Inflammatory macrophage treated with lipopolysaccharide for 1 hour (primary cell): ENCODE measurements at regions not wholly inside any gene's neighbourhood (a gene's known extent, or its start where the extent isn't known, plus 50 kb on each side); places are given as distances from the start of the nearest gene placed in this dataset.
"Not testable (repeated sequence)": the region's sequence is repeated elsewhere in the genome, so short reads cannot be mapped to it uniquely, and the experiment has no call there.

Experiments
- DNase-seq, 2 donors: peaks; one replicate each; pipeline ENCODE4 v3.0.0-alpha.2; 2020 to 2022

DNA sequence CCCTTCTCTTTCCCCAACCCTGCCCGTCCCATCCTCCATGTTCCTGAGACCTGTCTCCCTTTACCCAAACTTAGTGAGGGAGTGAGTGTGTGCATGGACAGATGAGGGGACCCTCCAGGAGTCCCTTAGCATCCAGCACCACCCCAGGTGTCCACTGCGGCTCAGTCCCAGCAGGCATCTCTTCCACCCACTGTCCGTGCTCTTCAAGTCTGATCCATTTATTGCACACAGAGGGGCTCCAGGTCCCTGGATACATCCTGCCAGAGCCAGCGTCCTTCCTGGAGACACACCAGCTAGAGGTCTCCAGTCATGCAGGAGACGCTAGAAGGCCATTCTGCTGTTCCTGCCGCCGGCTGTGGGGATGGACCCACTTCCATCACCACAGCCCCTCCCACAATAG, 239.2 kb downstream of the ADGRD1 start:
- no peak for DNase-seq

DNA sequence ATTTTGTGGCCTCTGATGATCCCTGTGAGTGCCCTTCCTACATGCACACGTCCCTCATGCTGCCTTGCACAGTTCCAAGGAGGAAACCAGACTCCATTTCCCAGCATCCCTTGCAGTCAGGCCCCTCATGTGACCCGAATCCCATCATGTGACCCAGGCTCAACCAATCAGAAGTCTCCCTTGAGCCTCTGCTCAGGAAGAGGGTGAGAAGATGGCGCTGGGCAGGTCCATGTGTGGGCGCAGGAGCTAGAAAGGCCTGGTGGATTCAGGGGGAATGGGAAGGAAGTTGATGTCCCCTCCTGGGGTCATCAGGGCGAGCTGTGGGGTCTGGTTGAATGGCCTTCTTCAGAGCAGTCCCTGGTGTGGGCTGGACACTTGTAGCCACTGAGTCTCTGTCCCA, 240.5 kb downstream of the ADGRD1 start:
- DNase-seq, result no peak

DNA sequence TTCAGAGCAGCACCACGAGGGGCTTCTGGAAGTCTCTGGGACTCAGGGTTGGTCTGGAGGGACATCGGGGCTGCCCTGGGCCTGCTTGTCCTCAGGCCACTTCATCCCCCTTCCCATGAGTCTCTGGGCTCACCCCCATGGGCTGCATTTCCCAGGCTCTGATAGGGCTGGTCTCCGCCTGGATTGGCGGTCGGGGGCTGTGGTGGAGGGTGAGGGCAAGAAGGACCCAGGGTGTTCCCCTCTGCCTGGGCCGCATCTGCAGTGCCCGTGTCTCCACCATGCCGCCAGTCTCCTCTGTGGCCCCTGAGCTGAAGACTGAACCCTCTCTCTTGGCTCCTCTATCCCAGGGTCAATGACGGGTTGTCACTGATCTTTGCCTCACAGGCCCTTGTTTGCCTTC, 242.1 kb downstream of the ADGRD1 start:
- no peak for DNase-seq

DNA sequence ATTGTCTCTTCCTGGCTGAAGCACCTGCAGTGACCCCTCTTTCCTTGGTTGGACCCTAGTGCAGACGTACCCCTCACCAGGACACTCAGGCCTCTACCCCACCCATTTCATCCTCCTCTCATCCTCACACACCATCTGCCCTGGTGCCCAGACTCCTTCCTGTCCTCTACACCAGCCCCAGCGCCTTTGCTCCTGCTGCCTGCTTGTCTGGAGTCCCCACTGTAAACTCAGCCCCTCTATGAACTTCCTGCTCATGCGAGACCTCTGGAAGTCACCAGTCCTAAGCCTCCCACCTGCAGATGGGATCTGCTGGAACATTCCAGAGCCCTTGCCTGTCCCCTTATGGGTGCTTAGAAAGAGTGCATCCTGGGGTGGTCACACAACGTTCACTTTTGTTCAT, 242.5 kb downstream of the ADGRD1 start:
- no peak for DNase-seq

DNA sequence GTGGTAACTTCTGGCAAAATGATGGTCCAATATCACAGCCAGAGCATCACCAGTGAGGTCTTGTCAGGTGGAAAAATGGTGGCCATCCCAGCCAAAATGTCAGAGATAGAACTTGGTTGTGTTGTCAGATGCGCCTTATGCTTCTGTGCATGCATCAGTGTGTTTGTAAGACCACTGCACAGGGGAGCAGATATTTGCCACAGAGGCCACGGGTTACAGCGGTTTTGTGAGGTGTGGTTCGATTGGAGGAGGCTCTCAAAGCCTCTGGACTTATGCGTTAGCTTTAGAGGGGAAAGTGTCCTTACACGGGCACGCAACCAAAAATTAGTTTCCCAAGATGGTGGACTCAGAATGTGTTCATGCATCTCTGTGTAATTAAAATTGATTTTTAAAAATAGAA, 243.8 kb downstream of the ADGRD1 start:
- no peak for DNase-seq

DNA sequence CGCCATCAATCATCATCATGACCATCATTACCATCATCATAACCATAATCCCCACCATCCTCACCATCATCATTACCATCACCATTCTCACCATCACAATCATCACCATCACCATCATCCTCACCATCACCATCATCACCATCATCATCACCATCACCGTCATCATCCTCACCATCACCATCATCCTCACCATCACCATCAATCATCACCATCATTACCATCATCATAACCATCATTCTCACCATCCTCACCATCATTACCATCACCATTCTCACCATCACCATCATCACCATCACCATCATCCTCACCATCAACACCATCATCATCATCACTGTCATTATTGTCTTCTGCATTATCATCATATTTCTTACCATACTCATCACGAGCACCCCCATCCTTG, 245.5 kb downstream of the ADGRD1 start:
- DNase-seq, result no peak

DNA sequence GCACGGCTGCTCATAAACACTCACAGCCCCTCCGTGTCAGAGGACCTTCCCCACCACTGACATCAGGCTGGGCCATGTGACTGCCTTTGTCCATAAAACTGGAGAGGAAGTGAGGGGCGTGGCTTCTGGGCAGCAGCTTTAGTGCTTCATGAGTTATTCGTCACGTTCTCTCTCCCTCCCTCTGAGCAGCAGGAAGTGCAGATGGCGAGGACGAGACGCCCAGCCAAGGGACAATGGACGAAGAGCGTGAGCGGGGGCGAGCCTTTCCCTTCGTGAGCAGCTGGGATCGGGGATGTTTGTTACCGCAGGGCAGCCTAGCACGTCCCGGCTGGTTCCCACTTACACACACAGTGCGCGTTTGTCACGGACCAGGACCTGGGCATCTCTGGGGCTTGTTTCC, 248.2 kb downstream of the ADGRD1 start:
- not testable (repeated sequence) for DNase-seq

DNA sequence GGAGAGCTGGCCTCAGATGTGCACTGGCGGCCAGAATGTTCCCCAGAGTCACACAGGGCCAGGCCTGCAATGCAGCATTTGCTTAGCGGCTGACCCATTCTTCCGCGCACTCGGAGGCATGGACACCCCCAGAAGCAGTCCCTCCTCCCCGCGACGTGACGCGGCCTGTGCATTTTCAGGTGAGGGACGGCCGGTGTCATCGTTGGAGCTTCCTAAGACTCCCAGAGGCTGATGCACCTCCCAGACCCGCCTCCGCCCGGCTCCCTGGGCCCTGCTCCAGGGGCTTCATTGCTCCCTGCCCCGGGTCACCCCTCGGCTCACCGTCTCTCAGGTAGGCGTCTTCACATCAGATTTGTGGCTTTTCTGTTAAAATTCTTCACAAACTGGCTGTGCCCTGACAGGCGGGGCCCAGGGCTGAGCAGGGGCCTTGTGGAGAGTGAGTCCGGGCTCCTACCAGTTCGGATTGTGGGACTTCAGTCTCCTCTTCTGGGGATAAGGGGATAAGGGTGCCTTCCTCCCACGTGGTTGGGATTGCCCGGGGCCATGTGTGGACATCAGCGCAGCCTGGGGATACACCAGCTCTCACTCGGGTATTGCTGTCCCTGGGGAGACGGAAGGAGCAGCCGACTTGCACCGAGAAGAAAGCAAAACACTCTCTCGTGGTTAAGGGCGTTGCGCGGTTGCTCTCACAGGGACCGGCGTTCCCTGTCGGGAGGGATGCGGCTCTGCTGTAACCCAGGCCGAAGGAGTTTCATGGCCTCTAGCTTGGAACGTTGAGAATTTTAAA, 249.1 kb downstream of the ADGRD1 start:
- no peak for DNase-seq

DNA sequence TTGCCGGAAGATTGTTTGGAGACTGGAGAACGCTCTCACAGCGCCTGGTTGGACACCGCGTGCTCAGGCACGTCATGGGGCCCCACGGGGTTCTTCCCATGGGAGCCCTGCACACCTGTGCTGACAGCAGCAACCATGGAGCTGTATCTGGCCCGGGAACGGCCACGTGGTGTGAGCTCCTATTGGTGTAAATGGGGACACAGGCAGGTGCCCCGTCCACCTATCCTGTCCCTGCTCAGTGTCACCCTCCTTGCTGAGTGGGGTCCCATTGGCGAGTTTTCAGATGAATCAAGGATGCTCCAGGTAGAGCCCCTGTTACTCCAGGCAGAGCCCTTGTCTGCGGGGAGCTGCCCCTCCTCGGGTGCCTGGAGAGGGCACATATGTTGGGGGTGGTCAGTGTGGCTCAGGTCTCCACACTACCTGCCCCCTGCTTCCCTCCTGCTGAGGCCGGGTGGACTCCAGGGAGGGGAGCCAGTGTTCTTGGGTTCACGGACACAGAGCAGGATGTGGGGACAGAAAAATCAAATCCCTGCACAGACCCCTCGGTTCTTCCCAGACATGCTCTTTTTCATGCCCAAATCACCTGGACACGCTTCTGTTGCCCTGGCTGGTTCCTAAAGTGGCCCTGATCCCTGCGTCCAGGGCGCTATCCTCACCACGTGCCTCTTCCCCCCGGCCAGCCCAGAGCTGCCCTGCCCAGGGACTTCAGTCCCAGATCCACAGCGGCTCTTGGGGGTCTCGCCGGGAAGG, 250.1 kb downstream of the ADGRD1 start:
- no peak for DNase-seq

DNA sequence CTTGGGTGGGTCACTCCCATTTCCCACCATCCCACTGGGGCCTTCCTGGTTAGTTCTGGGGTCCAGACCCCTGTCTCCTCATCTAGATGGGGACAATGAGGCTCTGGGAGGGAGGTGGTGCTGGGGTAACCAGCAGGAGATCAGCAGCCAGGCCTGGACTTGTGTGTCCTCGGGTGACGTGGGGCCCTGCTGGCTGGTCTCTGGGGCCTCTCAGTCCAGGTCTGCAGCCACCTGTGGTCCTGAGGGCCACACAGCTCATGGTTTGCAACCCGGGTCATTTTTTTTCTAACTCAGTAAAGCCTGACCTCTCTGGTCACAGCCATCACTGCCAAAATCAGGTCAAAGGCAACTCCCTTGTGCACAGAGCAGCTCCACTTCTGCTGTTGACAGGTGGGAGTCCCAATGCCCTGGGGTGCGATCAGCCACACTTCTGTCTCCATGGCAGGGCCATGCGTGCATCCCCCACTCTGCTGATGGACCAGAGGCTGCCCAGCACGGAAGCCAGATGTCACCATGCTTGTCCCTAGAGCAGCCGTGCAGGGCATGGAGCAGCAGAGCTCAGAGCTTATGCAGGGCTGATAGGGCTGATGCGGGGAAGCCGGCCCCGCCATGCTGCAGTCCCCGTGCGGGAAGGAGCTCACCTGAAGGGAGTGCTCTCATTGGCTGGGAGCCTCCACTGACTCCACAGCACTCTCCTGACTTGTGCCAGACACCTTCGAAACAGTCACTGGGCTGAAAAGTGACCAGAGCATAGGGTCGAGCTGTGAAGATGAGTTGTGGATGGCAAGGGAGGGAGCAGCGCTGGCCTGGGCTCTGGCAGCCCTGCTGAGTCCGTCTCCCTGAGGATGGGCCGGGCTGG, 250.9 kb downstream of the ADGRD1 start:
- DNase-seq, result no peak

DNA sequence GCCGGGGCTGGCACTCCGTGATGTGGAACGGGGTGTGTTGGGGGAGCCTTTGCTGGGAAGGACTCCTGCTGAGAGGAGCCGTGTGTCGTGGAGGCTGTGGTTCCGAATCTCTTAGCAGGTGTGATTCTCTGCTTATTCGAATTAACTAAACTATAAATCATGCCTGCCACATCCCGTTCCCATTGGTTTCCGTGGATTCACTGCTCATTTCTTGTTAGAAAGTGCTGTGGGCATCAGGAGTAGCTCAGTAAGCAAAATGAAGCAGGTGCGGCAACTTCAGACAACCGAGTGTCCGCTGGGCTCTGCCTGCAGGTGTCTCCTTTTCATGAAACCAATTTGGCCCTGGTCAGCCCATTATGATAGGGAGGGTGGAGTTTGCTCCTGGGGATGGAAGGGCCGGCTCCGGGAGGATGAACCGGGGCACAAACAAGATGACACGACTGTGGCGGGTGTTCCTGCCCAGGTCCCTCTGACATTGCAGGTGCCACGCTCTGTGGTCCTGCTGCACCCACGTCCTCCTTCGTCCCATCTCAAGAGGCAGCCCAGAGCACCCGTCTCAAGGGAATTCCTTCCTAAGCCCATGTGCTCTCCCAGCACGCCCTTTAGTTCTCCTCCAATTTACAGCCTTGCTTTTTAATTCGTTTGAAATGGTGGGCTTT, 251.7 kb downstream of the ADGRD1 start:
- not testable (repeated sequence) for DNase-seq

DNA sequence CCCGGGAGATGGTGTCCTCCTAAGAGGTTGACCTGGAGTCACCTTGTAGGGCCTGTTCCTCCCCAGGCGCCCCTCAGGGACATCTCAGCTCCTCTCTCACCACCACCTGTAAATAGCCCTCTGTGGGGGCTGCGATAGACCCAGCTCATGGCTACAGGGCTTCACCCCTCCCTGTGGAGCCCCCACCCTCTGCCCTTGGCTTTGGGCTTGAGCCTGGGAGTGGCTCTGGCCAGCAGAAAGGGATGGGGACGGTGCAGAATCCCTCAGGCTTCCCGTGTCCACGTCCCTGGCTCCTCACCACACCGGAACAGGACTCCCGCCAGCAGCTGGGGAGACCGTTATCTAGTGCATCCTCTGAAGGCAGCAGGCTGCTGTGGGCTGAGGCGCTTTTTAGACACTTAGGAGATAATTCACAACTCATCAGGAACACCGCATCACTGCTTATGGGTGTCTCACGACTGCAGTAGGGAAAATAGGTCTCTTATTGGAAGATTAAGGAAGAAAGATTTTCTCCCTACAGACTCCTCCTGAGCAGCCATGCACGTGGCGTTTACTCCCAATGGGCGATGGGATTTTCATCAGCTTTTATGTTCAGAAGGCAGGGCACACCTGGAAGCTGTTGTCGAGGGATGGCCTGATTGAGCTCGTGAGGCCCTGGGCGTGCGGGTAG, 253.1 kb downstream of the ADGRD1 start:
- not testable (repeated sequence) for DNase-seq

DNA sequence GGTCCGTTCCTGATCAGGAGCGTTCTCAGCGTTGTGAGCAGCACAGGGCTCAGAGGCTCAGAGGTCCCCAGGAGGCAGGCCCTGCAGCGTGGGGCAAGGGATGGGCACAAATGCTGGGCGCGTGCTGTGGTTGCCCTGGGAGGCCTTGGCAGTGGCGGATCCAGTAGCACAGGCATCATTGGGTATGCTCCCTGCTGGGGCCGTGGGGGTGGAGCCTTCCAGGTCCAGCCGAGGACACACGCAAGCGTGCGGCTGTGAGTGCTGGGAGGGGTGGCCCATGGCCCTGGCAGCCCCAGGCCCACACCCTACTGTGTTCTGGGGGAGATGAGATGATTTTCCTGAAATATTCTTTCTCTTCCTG, 253.6 kb downstream of the ADGRD1 start:
- DNase-seq, result not testable (repeated sequence)

DNA sequence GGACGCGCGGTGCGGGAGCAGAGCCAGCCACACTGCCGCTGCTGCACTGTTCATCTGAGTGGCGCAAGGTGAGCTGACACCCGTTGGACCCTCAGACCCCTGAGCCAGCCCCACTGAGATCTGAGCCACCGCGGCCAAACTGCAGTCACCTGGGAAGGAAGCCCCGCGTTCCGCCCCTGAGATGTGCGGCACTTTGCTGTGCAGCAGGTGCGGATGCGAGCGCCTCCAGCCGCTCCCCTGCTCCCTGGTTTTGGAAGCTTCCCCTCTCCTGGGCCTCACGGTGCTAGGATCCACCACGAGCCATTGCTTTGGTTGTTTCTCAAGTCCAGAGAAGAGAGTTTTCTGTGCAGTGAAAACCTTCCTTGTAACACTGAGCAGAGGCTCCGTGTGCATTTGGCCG, 254.1 kb downstream of the ADGRD1 start:
- DNase-seq, result not testable (repeated sequence)

DNA sequence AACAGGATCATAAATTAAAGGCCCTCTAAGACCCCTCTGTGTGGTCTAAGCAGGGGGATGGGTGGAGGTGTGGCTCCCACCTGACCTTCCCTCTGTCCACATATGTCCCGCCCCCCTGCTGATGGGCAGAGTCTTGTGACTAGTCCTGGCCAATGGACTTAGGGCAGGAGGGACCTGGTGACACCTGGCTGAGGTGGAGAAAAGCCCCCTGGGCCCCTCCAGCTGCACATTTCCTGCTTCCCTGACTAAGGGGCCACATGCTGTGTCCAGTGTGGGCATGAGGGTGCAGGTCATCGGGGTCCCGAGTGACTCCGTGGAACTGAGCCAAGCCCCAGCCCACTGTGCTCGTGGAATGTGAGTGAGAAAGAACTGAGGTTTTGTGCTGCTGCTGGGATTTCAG, 254.7 kb downstream of the ADGRD1 start:
- DNase-seq, result no peak

DNA sequence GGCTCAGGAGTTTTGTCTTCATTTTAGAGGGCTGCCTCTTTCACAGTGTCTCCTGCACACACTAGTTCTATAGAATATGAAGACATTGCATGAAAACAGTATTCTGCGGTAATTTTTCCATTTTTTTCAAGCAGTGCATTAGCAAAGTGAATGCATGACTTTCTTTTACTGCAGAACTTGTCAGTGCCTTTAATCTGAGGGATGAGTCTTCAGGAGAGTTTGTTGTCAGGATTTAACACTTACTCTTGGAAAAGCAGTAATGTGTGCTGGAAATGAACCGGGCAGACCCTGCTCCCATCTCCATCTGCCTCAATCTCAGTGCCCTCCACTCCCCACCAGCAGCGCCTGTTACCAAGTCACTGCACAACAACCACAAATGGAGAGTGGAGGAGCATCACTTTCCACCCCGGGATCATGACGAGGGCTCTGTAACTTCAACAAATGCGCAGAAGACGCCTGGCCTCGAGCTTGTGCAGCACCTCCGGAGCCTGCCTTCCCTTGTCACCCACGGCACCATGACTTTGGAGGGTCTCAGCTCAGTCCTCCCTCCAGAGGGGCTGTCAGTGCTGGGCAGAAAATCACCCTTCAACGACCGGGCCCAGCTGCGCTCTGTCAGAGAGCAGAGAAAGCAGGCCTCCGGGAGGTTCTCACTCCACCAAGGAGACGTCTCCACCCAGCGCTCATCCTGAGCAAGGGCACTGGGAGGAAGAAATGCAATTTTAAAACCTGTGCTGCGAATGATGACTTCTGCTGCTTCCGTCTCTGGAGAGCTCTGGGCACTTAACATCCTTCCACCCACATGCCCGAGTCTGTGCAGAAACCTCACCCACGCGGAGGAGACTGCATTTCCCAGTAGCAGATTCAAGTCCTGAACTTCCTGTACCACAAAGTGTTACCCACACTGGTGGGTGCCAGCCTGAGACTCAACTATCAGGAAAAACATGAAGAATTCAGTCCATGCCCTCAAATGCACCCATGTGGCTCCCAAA, 255.7 kb downstream of the ADGRD1 start:
- DNase-seq, result peak; percentile 11 to 28

DNA sequence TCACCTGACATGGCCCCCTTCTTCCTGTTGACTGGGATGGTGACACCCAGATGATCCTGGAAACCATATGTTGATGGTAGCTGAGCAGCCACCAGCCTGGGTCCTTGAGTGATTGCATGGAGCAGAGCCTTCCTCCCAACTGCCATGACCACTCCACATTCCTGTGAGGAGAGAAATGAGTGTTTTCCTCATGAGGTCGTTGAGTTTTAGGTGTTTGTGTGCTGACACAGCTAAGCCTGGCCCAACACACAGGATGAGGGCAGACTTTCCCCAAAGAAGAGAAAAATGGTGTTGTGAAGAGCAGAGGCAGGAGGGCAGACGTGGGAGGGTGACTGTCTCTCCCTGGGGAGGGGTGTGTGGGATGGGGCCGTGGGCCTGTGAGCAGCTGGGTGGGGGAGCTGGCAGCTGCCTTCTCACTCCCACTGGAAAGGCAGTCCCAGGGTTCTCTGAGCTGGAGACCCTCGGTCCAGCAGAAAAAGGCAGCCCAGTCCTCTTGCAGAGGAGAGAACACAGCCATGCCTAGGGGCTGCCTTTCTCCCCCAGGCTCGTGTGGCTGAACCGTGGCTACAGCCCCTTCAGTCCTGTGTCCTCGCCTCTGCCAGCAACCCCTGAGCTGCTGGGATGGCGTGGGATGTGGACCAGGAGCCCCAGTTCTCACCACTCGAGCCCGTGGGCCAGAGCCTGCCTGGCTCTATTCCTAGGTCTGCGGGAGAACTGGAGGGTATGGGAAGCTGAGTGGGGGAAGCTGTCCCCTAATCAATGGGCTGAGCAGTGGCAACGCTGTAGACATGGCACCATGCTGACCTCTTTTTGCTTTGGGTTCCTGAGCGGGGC, 257.0 kb downstream of the ADGRD1 start:
- no peak for DNase-seq

DNA sequence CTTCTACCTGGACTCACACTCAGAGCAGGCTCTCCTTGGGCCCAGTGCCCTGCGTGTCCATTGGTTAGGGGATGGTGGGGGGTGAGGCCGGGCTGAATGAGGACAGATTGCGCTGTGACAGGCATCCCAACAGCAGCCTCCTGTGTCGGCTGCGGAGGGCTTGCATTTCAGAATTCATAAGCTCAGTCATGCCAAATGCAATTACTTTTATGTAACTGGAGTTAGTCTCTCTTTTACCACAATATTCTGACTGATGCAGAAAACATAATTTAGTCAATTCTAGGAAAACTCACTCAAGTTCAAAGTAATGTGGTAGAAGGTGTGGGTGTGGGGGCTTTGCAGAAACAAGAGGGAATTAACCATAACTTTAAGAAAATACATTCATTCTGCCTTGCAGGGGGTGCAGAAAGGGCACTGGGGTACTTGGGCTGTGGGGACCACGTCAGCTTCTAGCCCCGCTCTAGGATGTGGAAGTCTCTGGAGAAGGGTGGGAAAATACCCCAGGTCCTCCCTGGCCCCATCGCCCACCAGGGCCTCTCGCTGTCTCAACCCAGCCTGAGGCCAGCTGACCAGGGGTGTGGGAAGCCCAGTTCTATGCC, 257.7 kb downstream of the ADGRD1 start:
- DNase-seq, result no peak

DNA sequence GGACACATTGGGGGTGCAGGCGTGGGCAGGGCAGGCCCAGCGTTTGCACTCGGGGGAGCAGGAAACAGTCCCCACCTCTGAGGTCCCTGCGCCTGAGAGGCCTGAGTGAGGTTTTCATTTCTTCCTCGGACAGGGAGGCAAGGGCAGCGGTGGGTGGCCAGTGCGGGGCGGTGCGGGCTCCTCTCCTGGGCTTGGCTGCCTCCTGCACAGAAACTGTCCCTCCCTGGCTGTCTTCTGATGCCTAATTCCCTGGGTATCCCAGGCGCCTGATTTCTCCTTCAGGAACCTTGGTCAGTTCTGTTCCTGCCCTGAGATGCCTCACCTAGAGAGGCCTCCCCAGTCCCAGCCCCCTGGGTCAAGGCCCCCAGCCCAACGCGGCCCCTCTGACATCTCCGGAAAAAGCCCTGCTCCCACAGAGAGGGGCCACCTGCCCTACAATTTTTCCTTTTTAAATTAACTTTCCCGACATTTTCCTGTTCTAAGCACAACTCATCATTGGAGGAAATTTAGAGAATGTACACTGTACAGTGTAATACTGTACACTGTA, 260.3 kb downstream of the ADGRD1 start:
- no peak for DNase-seq
